ENCODE measurements at regions not wholly inside any gene's neighbourhood (a gene's known extent, or its start where the extent isn't known, plus 50 kb on each side); places are given as distances from the start of the nearest gene placed in this dataset.

GRCh38 chr13:103772576-103772975, 706.4 kb upstream of the SLC10A2 start:
- no peak for DNase-seq

- no peak for DNase-seq
Measured at GRCh38 chr13:103762523-103762922, 696.3 kb upstream of the SLC10A2 start.

- DNase-seq = no peak
Measured at GRCh38 chr13:103759361-103759760, 693.1 kb upstream of the SLC10A2 start.

GRCh38 chr13:103758222-103758621, 692.0 kb upstream of the SLC10A2 start:
- no peak for DNase-seq

- no peak for DNase-seq
Measured at GRCh38 chr13:103757361-103757760, 691.1 kb upstream of the SLC10A2 start.

- DNase-seq = no peak
Measured at GRCh38 chr13:103754783-103755182, 688.6 kb upstream of the SLC10A2 start.

GRCh38 chr13:103734837-103735236, 668.6 kb upstream of the SLC10A2 start:
- no peak for DNase-seq

- no peak for DNase-seq
Measured at GRCh38 chr13:103731959-103732358, 665.7 kb upstream of the SLC10A2 start.

GRCh38 chr13:103730407-103730806, 664.2 kb upstream of the SLC10A2 start:
- DNase-seq = no peak

- no peak for DNase-seq
Measured at GRCh38 chr13:103726808-103727207, 660.6 kb upstream of the SLC10A2 start.

- DNase-seq = no peak
Measured at GRCh38 chr13:103716718-103717117, 650.5 kb upstream of the SLC10A2 start.

GRCh38 chr13:103715335-103715734, 649.1 kb upstream of the SLC10A2 start:
- no peak for DNase-seq

GRCh38 chr13:103703246-103703645, 637.0 kb upstream of the SLC10A2 start:
- no peak for DNase-seq

- DNase-seq = no peak
Measured at GRCh38 chr13:103698000-103698399, 631.8 kb upstream of the SLC10A2 start.

GRCh38 chr13:103695320-103695719, 629.1 kb upstream of the SLC10A2 start:
- no peak for DNase-seq

GRCh38 chr13:103694471-103694870, 628.3 kb upstream of the SLC10A2 start:
- no peak for DNase-seq

- DNase-seq = no peak
Measured at GRCh38 chr13:103694033-103694432, 627.8 kb upstream of the SLC10A2 start.

- no peak for DNase-seq
Measured at GRCh38 chr13:103692442-103692841, 626.2 kb upstream of the SLC10A2 start.

GRCh38 chr13:103676329-103676728, 610.1 kb upstream of the SLC10A2 start:
- DNase-seq = no peak

- no peak for DNase-seq
Measured at GRCh38 chr13:103671547-103671946, 605.3 kb upstream of the SLC10A2 start.

- DNase-seq = no peak
Measured at GRCh38 chr13:103663996-103664395, 597.8 kb upstream of the SLC10A2 start.

GRCh38 chr13:103656311-103656710, 590.1 kb upstream of the SLC10A2 start:
- no peak for DNase-seq

- no peak for DNase-seq
Measured at GRCh38 chr13:103640606-103641005, 574.4 kb upstream of the SLC10A2 start.

- DNase-seq = no peak
Measured at GRCh38 chr13:103639326-103639725, 573.1 kb upstream of the SLC10A2 start.

- DNase-seq = no peak
Measured at GRCh38 chr13:103638706-103639105, 572.5 kb upstream of the SLC10A2 start.

- no peak for DNase-seq
Measured at GRCh38 chr13:103634066-103634465, 567.8 kb upstream of the SLC10A2 start.
